Tibial nerve (tissue), 4 donors: ENCODE measurements at regions not wholly inside any gene's neighbourhood (a gene's known extent, or its start where the extent isn't known, plus 50 kb on each side); places are given as distances from the start of the nearest gene placed in this dataset.

ENCODE experiments used
- DNase-seq, 2 donors: peaks; one replicate each; pipeline ENCODE4 v3.0.0-alpha.2; 2019; ENCODE audit warnings: low spot score in 2 of 2
- H3K27ac ChIP-seq, 4 donors: fragments of 200-600 bp; sonication (generic) in 3 of 4; one replicate each; pipeline ENCODE4 v1.5.1; 2017 to 2019; ENCODE audit warnings: mild to moderate bottlenecking in 1 of 4
- H3K27me3 ChIP-seq, 2 donors: fragments of 200-600 bp; sonication (generic) in 1 of 2; one replicate each; pipeline versions ENCODE4 v1.5.1 to v1.6.0; 2017 to 2019
- H3K36me3 ChIP-seq, 3 donors: fragments of 200-600 bp; sonication (generic); one replicate each; pipeline ENCODE4 v1.5.1; 2018 to 2019
- H3K4me1 ChIP-seq, 4 donors: fragments of 200-600 bp; sonication (generic) in 3 of 4; one replicate each; pipeline ENCODE4 v1.5.1; 2017 to 2019
- H3K4me3 ChIP-seq, 4 donors: fragments of 200-600 bp; sonication (generic) in 3 of 4; one replicate each; pipeline ENCODE4 v1.5.1; 2017 to 2019; ENCODE audit warnings: mild to moderate bottlenecking in 1 of 4, moderate library complexity in 1 of 4
- H3K9me3 ChIP-seq, 4 donors: fragments of 200-600 bp; sonication (generic) in 3 of 4; one replicate each; pipeline ENCODE4 v1.5.1; 2017 to 2019
- EP300 ChIP-seq, 2 donors: sonication (generic); formaldehyde crosslinking; IDR thresholded peaks; one replicate each; pipeline ENCODE4 v1.6.1; 2017; ENCODE audit warnings: antibody characterized with exemption in 2 of 2, mild to moderate bottlenecking in 1 of 2
- POLR2A ChIP-seq, 2 donors: fragments of 450-650 bp; IDR thresholded peaks; one replicate each; pipeline ENCODE4 v1.6.1; 2017; ENCODE audit warnings: antibody characterized with exemption in 2 of 2, mild to moderate bottlenecking in 2 of 2, moderate library complexity in 2 of 2
- WGBS, 2 donors: methylation state at CpG; one replicate each; pipeline ENCODE4 v1.1.5; 2018; 5-methylcytosine and 5-hydroxymethylcytosine counted together
- TF ChIP-seq, protein P1 (sequence below), 5 experiments: fragments of 200-600 bp in 3 of 5; fragments of 450-650 bp in 2 of 5; sonication (generic) in 3 of 5; IDR thresholded peaks; one replicate each; pipeline ENCODE4 v1.5.1; 2016 to 2019; ENCODE audit warnings: antibody characterized with exemption in 5 of 5, mild to moderate bottlenecking in 3 of 5, moderate library complexity in 2 of 5

DNA sequence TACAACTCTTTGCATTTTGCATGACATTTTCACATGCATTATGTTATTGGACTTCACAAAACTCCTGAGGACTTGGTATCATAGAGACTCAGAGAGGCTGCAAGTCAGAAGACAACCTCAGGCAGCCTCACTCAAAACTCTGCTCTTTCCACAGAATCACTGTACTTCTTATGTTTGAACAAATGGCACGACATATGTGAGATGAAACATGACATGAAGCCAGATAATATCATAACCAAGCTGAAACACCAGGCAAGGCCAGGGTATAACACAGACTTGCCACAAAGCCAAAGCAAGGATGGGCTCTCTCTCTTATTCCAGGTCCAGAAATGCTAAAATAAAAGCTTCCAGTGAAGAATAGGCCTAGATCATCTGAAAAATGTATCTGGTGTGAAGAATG, 425.8 kb upstream of the CDH5 start:
- WGBS, 2 donors = 89 to 90% methylated on average over 1 of the region's 1 CpG
- H3K27ac ChIP-seq = no peak overlapping the region
- no peaks in the 10 kb centered on the region for H3K4me1 ChIP-seq
- no peak for TF ChIP-seq POLR2A (IDR thresholded peaks at IDR 0.05)
- TF ChIP-seq, protein P1, sequence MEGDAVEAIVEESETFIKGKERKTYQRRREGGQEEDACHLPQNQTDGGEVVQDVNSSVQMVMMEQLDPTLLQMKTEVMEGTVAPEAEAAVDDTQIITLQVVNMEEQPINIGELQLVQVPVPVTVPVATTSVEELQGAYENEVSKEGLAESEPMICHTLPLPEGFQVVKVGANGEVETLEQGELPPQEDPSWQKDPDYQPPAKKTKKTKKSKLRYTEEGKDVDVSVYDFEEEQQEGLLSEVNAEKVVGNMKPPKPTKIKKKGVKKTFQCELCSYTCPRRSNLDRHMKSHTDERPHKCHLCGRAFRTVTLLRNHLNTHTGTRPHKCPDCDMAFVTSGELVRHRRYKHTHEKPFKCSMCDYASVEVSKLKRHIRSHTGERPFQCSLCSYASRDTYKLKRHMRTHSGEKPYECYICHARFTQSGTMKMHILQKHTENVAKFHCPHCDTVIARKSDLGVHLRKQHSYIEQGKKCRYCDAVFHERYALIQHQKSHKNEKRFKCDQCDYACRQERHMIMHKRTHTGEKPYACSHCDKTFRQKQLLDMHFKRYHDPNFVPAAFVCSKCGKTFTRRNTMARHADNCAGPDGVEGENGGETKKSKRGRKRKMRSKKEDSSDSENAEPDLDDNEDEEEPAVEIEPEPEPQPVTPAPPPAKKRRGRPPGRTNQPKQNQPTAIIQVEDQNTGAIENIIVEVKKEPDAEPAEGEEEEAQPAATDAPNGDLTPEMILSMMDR (IDR thresholded peaks at IDR 0.05) = no peak
- TF ChIP-seq EP300 (IDR thresholded peaks at IDR 0.05) = no peak
- no peaks in the 10 kb centered on the region for H3K27me3 ChIP-seq
- no peaks in the 10 kb centered on the region for H3K36me3 ChIP-seq
- H3K4me3 ChIP-seq = no peak overlapping the region
- DNase-seq = no peak
- no peaks in the 10 kb centered on the region for H3K9me3 ChIP-seq

DNA sequence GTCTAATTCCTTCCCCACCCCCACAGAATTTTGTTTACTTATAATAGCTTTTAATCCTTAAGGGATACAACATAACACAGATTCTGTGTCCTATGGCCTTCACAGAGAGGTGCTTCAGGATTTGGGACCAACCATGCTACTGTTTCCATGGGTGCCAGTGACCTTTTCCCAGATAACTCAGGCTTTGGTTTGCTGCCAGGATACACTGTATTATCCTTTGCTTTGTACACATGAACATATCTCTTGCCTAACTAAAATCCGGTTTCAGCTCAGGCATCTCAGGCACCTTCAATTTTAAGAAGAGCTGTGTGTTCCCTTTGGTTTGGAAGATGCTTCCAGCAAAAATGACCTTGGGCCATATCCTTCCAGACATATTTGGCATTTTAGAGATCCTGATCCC, 428.4 kb upstream of the CDH5 start:
- TF ChIP-seq, protein P1 (IDR thresholded peaks at IDR 0.05) = no peak
- TF ChIP-seq POLR2A (IDR thresholded peaks at IDR 0.05) = no peak
- no peak for TF ChIP-seq EP300 (IDR thresholded peaks at IDR 0.05)
- Histone ChIP-seq H3K4me3 (no peak overlapping the region), H3K9me3 (no peaks in the 10 kb centered on the region), H3K27ac (no peak overlapping the region), H3K27me3 (no peaks in the 10 kb centered on the region), H3K36me3 (no peaks in the 10 kb centered on the region), H3K4me1 (no peaks in the 10 kb centered on the region)
- DNase-seq = no peak
- WGBS, 2 donors = 82 to 90% methylated on average over 1 of the region's 1 CpG

DNA sequence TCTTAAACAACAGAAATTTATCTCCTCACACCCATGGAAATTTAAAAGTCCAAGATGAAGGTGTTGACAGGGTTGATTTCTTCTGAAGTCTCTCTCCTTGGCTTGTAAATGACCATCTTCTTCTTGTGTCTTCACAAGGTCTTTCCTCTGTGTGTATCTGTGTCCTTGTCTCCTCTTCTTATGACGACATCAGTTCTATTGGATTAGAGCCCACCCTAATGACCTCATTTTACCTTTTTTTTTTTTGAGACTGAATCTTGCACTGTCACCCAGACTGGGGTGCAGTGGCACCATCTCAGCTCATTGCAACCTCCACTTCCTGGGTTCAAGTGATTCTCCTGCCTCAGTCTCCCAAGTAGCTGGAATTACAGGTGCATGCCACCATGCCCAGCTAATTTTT, 429.0 kb upstream of the CDH5 start:
- no peak overlapping the region for H3K27ac ChIP-seq
- no peak for TF ChIP-seq EP300 (IDR thresholded peaks at IDR 0.05)
- TF ChIP-seq, protein P1 (IDR thresholded peaks at IDR 0.05) = no peak
- TF ChIP-seq POLR2A (IDR thresholded peaks at IDR 0.05) = no peak
- no peaks in the 10 kb centered on the region for H3K27me3 ChIP-seq
- no peak for DNase-seq
- no peaks in the 10 kb centered on the region for H3K36me3 ChIP-seq
- H3K4me3 ChIP-seq = no peak overlapping the region
- no peaks in the 10 kb centered on the region for H3K4me1 ChIP-seq
- WGBS, 2 donors = 84 to 96% methylated on average over 1 of the region's 1 CpG
- no peaks in the 10 kb centered on the region for H3K9me3 ChIP-seq

DNA sequence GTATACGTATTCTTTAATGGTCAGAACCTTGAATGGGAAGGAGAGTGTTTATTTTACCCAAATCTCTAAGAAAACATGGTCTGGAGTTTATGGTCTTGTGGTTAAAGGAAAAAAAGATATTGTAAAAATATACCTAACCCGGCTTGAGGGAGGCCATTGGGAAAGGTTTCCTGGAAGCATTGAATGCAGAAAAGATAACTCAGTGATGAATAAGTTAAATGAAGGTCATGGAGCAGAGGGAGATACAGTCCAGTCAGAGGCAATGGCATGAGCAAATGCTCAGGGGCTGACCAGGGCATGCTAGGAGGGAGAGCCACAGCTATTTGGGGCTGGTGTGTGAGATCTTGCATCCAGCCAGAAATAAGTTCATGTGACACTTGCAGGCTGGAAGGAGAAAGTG, 430.4 kb upstream of the CDH5 start:
- Histone ChIP-seq H3K9me3 (no peaks in the 10 kb centered on the region), H3K36me3 (no peaks in the 10 kb centered on the region), H3K4me3 (no peak overlapping the region), H3K27me3 (no peaks in the 10 kb centered on the region), H3K27ac (no peak overlapping the region), H3K4me1 (no peaks in the 10 kb centered on the region)
- TF ChIP-seq POLR2A (IDR thresholded peaks at IDR 0.05) = no peak
- TF ChIP-seq EP300 (IDR thresholded peaks at IDR 0.05) = no peak
- TF ChIP-seq, protein P1 (IDR thresholded peaks at IDR 0.05) = no peak
- no peak for DNase-seq
- 84 to 85% methylated on average over 2 of the region's 2 CpGs for WGBS, 2 donors

DNA sequence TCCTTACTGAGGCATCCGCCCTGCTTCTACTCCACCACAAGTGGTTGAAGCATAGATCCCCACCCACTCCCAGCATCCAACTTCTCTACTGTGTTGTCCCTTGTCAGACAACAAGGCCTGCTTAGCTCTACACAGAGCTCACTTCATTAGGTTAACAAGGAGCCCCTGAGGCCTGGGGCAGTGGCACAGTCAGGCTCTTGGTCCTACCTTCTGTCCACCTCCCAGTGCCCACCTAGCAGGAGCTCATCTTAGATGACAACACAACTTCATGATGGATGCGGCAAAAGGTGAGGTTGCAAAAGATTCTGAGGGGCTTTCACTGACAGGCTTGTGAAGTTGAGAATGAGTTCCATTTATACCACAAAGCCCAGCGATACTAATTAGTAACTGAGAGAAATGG, 432.0 kb upstream of the CDH5 start:
- H3K36me3 ChIP-seq = no peaks in the 10 kb centered on the region
- peaks cover 0 to 6% (median 0%) of the 10 kb centered on the region in 4 donors for H3K9me3 ChIP-seq
- no peak for DNase-seq
- TF ChIP-seq EP300 (IDR thresholded peaks at IDR 0.05) (no peak), POLR2A (IDR thresholded peaks at IDR 0.05) (no peak)
- TF ChIP-seq, protein P1 (IDR thresholded peaks at IDR 0.05) = no peak
- H3K27me3 ChIP-seq = no peaks in the 10 kb centered on the region
- no peak overlapping the region for H3K27ac ChIP-seq
- no peak overlapping the region for H3K4me3 ChIP-seq
- H3K4me1 ChIP-seq = no peaks in the 10 kb centered on the region
- WGBS, 2 donors = 94 to 100% methylated on average over 3 of the region's 3 CpGs
